HG03039 (cell line): ENCODE measurements at regions not wholly inside any gene's neighbourhood (a gene's known extent, or its start where the extent isn't known, plus 50 kb on each side); places are given as distances from the start of the nearest gene placed in this dataset.

Experiments
- ATAC-seq: cut with Tn5 transposase; IDR thresholded peaks from one replicate; pipeline ENCODE4 v1.9.1; 2021; ENCODE audit warnings: mild to moderate bottlenecking, moderate library complexity; ENCODE audit not compliant: unreplicated experiment

DNA sequence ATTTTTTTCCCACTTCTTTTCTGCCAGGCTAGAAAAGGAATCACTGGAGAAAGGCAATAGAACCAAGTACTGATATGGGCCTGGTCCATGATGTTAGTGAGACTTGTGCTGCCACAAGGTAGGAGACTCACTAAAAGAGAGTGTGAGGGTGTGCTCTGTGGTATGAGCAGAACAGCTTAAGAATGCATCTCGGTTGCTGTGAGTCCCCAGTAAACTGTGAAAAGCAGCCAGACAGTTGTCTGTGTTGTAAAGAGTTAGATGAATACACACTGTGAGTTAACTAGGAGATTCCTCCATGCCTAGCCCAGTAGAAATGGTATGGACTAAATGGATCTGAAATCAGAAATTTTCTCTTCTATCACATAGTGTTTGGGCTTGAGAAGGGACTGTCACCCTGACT, 1177.3 kb upstream of the MIR17HG start:
- ATAC-seq, result no peak

GRCh38 chr13:90171649-90172048, 1175.8 kb upstream of the MIR17HG start:
- no peak for ATAC-seq

GRCh38 chr13:90177512-90177911, 1170.0 kb upstream of the MIR17HG start:
- no peak for ATAC-seq

- ATAC-seq, result no peak
These were observed 1163.1 kb upstream of the MIR17HG start for GRCh38 chr13:90184355-90184754.

GRCh38 chr13:90185734-90186133, 1161.8 kb upstream of the MIR17HG start:
- no peak for ATAC-seq

DNA sequence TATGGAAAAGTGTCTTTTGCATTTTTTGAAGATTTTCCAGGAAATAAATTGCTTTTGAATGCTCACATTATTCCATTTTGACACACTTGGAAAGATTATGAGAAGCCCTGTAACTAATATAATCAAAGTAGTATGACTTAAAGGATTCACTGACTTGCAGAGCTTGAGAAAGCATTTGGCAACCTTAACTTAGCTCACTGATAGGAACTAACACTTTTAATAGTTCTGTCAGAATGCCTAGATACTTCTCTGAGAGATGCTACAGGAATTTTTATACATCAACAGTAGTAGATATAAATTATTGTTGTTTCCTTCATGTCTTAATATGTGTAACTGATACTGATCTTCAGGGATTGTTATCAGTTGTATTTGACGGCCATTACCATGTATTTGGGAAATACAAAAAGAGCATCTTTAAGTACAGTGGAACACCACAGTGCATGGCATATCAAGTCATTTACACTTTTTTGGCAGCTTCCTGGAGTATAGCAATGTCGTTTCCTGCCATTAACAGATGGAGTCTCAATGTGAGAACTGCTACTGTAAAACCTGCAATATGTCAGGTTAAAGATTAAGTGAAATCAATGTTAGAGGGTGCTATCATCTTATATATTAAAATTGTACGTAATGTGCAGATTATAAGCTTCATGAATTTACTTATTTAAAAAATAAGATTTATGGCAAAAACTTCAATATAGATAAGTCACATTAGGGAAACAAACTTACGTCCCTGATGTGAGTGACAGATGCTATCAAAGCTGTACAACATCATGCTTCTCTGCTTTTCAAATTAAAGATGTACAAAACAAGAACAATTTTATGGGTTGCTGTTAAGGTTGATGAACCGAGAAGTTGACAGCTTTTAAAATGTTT, 1159.8 kb upstream of the MIR17HG start:
- ATAC-seq, result no peak

- no peak for ATAC-seq
These were observed 1159.2 kb upstream of the MIR17HG start for GRCh38 chr13:90188351-90188636.

DNA sequence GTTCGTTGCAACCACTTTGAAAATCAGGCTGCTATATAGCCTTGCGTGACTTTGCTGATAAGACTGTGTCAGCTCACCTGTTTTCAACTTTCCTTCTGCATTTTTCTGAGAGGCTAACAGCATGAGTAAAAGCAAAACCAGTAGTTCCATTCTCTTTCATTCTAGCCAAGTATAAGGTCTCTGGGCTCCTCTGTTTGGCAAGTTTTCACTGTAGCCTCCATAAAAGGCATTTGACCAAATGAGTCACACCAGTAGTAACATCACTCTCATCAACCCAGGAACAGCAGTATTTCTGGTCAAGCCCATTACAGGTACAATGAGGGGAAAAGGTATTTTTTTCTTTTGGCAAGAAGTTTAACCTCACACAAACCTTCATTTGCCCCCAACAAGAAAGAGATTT, 1149.8 kb upstream of the MIR17HG start:
- ATAC-seq, result no peak

GRCh38 chr13:90201202-90201601, 1146.3 kb upstream of the MIR17HG start:
- ATAC-seq, result no peak

DNA sequence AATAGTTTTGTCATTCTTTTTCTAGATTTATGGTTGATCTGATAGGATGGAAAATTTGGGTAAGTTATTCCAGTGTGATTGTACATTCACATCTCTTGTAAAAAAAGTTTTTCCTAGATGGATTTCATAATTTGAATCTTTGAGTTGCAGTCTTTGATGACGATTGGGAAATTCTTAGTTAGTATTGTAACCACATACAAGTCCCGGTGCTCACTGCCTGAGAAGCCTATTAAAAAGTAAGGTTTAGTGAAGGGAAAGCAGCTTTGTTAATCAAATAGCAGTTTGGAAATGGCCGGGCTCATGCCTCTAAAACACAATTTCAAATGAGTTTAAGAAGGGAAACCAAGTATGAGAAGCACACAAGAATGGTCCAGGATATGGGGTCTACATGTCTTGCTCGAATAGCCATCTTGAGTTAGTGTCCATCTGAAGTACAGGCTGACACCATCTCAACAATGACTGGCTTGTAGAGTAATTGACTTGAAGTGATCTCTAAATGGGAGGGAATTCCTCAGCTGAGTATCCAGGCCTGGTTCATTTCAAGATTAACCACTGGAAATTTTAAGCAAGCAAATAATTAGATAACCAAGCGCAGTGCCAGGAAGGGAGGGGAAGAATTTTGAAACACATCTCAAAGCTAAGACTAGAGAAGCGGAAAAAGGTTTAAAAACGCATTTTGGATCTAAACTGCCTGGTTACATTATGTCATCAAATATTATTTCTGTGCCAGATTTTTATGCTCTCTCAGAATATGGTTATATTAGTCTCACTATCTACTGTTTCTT, 1145.6 kb upstream of the MIR17HG start:
- no peak for ATAC-seq

- no peak for ATAC-seq
These were observed 1142.4 kb upstream of the MIR17HG start for GRCh38 chr13:90205081-90205480.

- no peak for ATAC-seq
These were observed 1141.6 kb upstream of the MIR17HG start for GRCh38 chr13:90205911-90206310.

DNA sequence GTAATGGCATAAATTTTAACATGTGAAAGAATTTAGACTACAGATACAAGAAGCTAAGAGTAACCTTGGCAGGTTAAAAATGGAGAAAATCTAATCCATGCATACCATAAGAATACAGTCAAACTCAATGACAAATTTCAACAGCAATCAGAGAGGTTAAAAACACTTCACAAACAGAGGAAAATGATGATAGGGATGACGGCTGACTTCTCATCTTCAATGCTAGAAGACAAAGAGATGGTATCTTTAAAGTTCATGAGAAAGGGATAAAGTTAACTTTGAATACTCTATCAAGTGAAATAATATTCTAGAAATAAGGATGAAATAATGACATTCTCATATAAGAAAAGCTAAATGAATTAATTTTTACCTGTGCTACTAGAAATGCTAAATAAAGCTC, 1130.2 kb upstream of the MIR17HG start:
- no peak for ATAC-seq

DNA sequence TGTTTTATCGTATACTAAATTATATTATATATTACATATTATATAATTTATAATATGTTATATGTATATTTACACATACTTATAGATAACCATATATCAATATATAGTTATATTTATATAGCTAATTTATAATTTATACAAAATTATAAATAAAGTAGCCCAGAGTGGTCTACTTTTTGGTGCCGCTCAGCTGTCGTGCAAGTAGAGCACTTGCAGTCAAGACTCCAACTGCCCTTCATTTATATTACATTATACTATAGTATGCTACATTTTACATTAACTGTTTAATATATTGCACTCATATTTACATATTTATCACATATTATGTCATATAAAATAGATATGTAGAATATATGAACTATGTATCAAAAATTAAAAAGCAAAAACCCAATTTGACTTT, 1124.7 kb upstream of the MIR17HG start:
- ATAC-seq, result no peak

DNA sequence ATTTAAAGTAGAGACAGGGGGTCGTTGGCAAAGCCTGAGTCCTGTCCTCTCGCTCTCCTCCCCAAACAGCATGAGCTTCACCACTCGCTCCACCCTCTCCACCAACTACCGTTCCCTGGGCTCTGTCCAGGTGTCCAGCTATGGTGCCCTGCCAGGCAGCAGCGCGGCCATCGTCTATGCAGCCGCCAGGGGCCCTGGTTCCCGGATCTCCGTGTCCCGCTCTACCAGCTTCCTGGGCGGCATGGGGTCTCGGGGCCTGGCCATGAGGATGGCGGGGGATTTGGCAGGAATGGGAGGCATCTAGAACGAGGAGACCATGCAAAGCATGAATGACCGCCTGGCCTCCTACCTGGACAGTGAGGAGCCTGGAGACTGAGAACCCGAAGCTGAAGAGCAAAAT, 1117.2 kb upstream of the MIR17HG start:
- no peak for ATAC-seq

DNA sequence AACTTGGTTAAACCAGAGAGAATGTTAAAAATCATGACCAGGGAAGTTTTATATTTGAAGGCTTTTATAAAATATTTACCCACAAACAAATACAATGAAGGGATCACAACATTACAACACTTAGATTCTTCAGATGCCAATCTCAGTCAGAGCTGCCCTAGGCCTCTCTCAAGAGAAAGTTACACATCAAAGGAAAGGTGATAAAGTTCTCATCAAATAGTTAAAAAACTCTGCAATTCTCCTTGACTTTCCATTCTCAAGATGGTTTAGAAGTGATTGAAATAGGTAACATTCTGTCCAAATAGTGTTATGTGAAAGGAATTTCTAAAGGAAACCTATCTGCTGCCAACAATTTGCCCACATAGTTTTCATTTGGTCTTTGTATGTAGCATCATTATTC, 1115.2 kb upstream of the MIR17HG start:
- ATAC-seq, result no peak

- no peak for ATAC-seq
These were observed 1113.4 kb upstream of the MIR17HG start for GRCh38 chr13:90233933-90234672.

DNA sequence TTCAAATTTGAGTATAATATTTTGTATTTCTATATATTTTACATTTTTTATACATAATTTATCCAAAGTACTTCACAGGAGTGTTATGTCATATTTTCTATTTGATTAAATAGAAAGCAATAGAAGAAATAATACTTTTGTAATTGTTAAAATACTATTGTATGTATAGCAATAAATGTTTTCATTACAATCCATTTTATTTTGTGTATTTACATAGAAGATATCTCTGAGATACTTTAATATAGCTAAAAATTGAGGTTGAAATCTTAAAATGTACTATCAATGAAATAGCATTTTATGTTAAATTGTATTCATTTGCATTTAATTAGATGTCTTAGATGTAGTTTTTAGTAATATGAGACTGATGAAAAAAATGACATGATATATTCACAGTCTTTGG, 1109.6 kb upstream of the MIR17HG start:
- ATAC-seq, result no peak

- no peak for ATAC-seq
These were observed 1109.1 kb upstream of the MIR17HG start for GRCh38 chr13:90238413-90238812.

DNA sequence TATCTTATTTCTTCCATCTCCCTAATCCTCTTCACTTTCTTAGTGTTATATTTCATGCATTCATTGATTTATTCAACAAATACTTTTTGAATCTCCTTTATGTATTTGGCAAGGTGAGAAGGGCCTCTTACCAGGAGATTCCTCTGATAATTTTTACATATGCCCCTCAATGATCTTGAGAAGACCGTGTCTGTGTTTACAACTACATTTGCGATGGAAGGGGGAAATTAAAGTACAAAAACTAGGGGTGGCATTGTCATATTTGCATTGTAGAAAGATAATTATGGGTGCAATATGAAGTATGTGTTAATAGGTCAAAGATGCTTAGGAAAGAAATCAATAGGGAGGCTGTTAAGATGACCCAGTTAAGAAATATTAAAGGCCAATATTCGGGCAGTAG, 1108.4 kb upstream of the MIR17HG start:
- ATAC-seq, result no peak

DNA sequence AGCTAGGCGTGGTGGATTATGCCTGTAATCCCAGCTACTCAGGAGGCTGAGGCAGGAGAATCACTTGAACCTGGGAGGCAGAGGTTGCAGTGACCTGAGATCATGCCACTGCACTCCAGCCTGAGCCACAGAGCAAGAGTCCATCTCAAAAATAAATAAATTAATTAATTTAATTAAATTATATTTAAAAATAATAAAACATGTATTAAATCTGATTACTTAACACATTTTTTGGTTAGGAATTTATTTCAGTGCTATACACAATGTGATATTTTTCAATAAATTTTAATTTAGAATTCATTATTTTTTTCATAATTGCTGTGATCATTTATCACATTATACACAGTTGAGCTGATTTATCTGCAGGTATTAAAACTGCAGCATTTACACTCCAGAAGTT, 1101.5 kb upstream of the MIR17HG start:
- no peak for ATAC-seq
